ENCODE measurements at regions not wholly inside any gene's neighbourhood (a gene's known extent, or its start where the extent isn't known, plus 50 kb on each side); places are given as distances from the start of the nearest gene placed in this dataset.

GRCh38 chr20:53879048-53879684 lies 191.2 kb downstream of the BCAS1 start:
- Histone ChIP-seq H3K4me3 (ENCODE audit: low read length) (no peak overlapping the region), H3K36me3 (ENCODE audit: control insufficient read depth, insufficient read depth, low read length) (no peaks in the 10 kb centered on the region)

GRCh38 chr20:53878262-53879047 lies 191.9 kb downstream of the BCAS1 start:
- H3K36me3 ChIP-seq (ENCODE audit: control insufficient read depth, insufficient read depth, low read length) = no peaks in the 10 kb centered on the region
- H3K4me1 ChIP-seq (ENCODE audit: control insufficient read depth, insufficient read depth, low read length) = no peaks in the 10 kb centered on the region
- no peak overlapping the region for H3K4me3 ChIP-seq (ENCODE audit: low read length)
- H3K27me3 ChIP-seq (ENCODE audit: control insufficient read depth, insufficient read depth, low read length) = no peaks in the 10 kb centered on the region
- no peak overlapping the region for H3K9ac ChIP-seq (ENCODE audit: low read length)
- no peaks in the 10 kb centered on the region for H3K9me3 ChIP-seq (ENCODE audit: control insufficient read depth, low read length)

More at GRCh38 chr20:53879048-53879684, 191.2 kb downstream of the BCAS1 start:
- Histone ChIP-seq H3K9me3 (ENCODE audit: control insufficient read depth, low read length) (no peaks in the 10 kb centered on the region), H3K27me3 (ENCODE audit: control insufficient read depth, insufficient read depth, low read length) (no peaks in the 10 kb centered on the region), H3K9ac (ENCODE audit: low read length) (no peak overlapping the region), H3K4me1 (ENCODE audit: control insufficient read depth, insufficient read depth, low read length) (no peaks in the 10 kb centered on the region)

GRCh38 chr20:53876956-53877355 lies 193.4 kb downstream of the BCAS1 start:
- Histone ChIP-seq H3K4me3 (ENCODE audit: low read length) (no peak overlapping the region), H3K4me1 (ENCODE audit: control insufficient read depth, insufficient read depth, low read length) (peaks cover 5% of the 10 kb centered on the region), H3K9me3 (ENCODE audit: control insufficient read depth, low read length) (no peaks in the 10 kb centered on the region), H3K9ac (ENCODE audit: low read length) (no peak overlapping the region), H3K27me3 (ENCODE audit: control insufficient read depth, insufficient read depth, low read length) (no peaks in the 10 kb centered on the region), H3K36me3 (ENCODE audit: control insufficient read depth, insufficient read depth, low read length) (no peaks in the 10 kb centered on the region)

- H3K36me3 ChIP-seq (ENCODE audit: control insufficient read depth, insufficient read depth, low read length) = no peaks in the 10 kb centered on the region
- peaks cover 10% of the 10 kb centered on the region for H3K4me1 ChIP-seq (ENCODE audit: control insufficient read depth, insufficient read depth, low read length)
- H3K9me3 ChIP-seq (ENCODE audit: control insufficient read depth, low read length) = no peaks in the 10 kb centered on the region
- H3K9ac ChIP-seq (ENCODE audit: low read length) = no peak overlapping the region
- no peaks in the 10 kb centered on the region for H3K27me3 ChIP-seq (ENCODE audit: control insufficient read depth, insufficient read depth, low read length)
- H3K4me3 ChIP-seq (ENCODE audit: low read length) = no peak overlapping the region
Measured at GRCh38 chr20:53876470-53876869, 193.9 kb downstream of the BCAS1 start.

GRCh38 chr20:53875452-53875851 lies 194.9 kb downstream of the BCAS1 start:
- H3K9me3 ChIP-seq (ENCODE audit: control insufficient read depth, low read length) = no peaks in the 10 kb centered on the region
- H3K4me1 ChIP-seq (ENCODE audit: control insufficient read depth, insufficient read depth, low read length) = peaks cover 18% of the 10 kb centered on the region
- H3K4me3 ChIP-seq (ENCODE audit: low read length) = no peak overlapping the region
- no peak overlapping the region for H3K9ac ChIP-seq (ENCODE audit: low read length)
- H3K36me3 ChIP-seq (ENCODE audit: control insufficient read depth, insufficient read depth, low read length) = no peaks in the 10 kb centered on the region
- H3K27me3 ChIP-seq (ENCODE audit: control insufficient read depth, insufficient read depth, low read length) = no peaks in the 10 kb centered on the region

- Histone ChIP-seq H3K4me1 (ENCODE audit: control insufficient read depth, insufficient read depth, low read length) (peaks cover 24% of the 10 kb centered on the region), H3K9ac (ENCODE audit: low read length) (no peak overlapping the region), H3K27me3 (ENCODE audit: control insufficient read depth, insufficient read depth, low read length) (no peaks in the 10 kb centered on the region), H3K36me3 (ENCODE audit: control insufficient read depth, insufficient read depth, low read length) (no peaks in the 10 kb centered on the region), H3K4me3 (ENCODE audit: low read length) (no peak overlapping the region), H3K9me3 (ENCODE audit: control insufficient read depth, low read length) (no peaks in the 10 kb centered on the region)
Measured at GRCh38 chr20:53874706-53875105, 195.7 kb downstream of the BCAS1 start.

- H3K4me3 ChIP-seq (ENCODE audit: low read length) = no peak overlapping the region
- H3K9me3 ChIP-seq (ENCODE audit: control insufficient read depth, low read length) = no peaks in the 10 kb centered on the region
- no peak overlapping the region for H3K9ac ChIP-seq (ENCODE audit: low read length)
- no peaks in the 10 kb centered on the region for H3K27me3 ChIP-seq (ENCODE audit: control insufficient read depth, insufficient read depth, low read length)
- no peaks in the 10 kb centered on the region for H3K36me3 ChIP-seq (ENCODE audit: control insufficient read depth, insufficient read depth, low read length)
- H3K4me1 ChIP-seq (ENCODE audit: control insufficient read depth, insufficient read depth, low read length) = peaks cover 29% of the 10 kb centered on the region
Measured at GRCh38 chr20:53874104-53874503, 196.3 kb downstream of the BCAS1 start.

GRCh38 chr20:53873230-53873604 lies 197.2 kb downstream of the BCAS1 start:
- H3K27me3 ChIP-seq (ENCODE audit: control insufficient read depth, insufficient read depth, low read length) = no peaks in the 10 kb centered on the region
- no peaks in the 10 kb centered on the region for H3K36me3 ChIP-seq (ENCODE audit: control insufficient read depth, insufficient read depth, low read length)

GRCh38 chr20:53872561-53873229 lies 197.7 kb downstream of the BCAS1 start:
- Histone ChIP-seq H3K9ac (ENCODE audit: low read length) (no peak overlapping the region), H3K27me3 (ENCODE audit: control insufficient read depth, insufficient read depth, low read length) (no peaks in the 10 kb centered on the region), H3K36me3 (ENCODE audit: control insufficient read depth, insufficient read depth, low read length) (no peaks in the 10 kb centered on the region), H3K9me3 (ENCODE audit: control insufficient read depth, low read length) (no peaks in the 10 kb centered on the region), H3K4me3 (ENCODE audit: low read length) (no peak overlapping the region), H3K4me1 (ENCODE audit: control insufficient read depth, insufficient read depth, low read length) (peaks cover 34% of the 10 kb centered on the region)

More at GRCh38 chr20:53873230-53873604, 197.2 kb downstream of the BCAS1 start:
- Histone ChIP-seq H3K4me1 (ENCODE audit: control insufficient read depth, insufficient read depth, low read length) (peaks cover 29% of the 10 kb centered on the region), H3K9me3 (ENCODE audit: control insufficient read depth, low read length) (no peaks in the 10 kb centered on the region), H3K4me3 (ENCODE audit: low read length) (no peak overlapping the region), H3K9ac (ENCODE audit: low read length) (no peak overlapping the region)

- Histone ChIP-seq H3K36me3 (ENCODE audit: control insufficient read depth, insufficient read depth, low read length) (no peaks in the 10 kb centered on the region), H3K27me3 (ENCODE audit: control insufficient read depth, insufficient read depth, low read length) (no peaks in the 10 kb centered on the region), H3K9me3 (ENCODE audit: control insufficient read depth, low read length) (no peaks in the 10 kb centered on the region), H3K9ac (ENCODE audit: low read length) (no peak overlapping the region), H3K4me1 (ENCODE audit: control insufficient read depth, insufficient read depth, low read length) (peaks cover 39% of the 10 kb centered on the region), H3K4me3 (ENCODE audit: low read length) (no peak overlapping the region)
Measured at GRCh38 chr20:53872081-53872541, 198.3 kb downstream of the BCAS1 start.

GRCh38 chr20:53871541-53871940 lies 198.9 kb downstream of the BCAS1 start:
- Histone ChIP-seq H3K36me3 (ENCODE audit: control insufficient read depth, insufficient read depth, low read length) (no peaks in the 10 kb centered on the region), H3K27me3 (ENCODE audit: control insufficient read depth, insufficient read depth, low read length) (no peaks in the 10 kb centered on the region), H3K9ac (ENCODE audit: low read length) (no peak overlapping the region), H3K9me3 (ENCODE audit: control insufficient read depth, low read length) (no peaks in the 10 kb centered on the region), H3K4me1 (ENCODE audit: control insufficient read depth, insufficient read depth, low read length) (peaks cover 45% of the 10 kb centered on the region), H3K4me3 (ENCODE audit: low read length) (no peak overlapping the region)
